RWPE2 (cell line): ENCODE measurements at regions not wholly inside any gene's neighbourhood (a gene's known extent, or its start where the extent isn't known, plus 50 kb on each side); places are given as distances from the start of the nearest gene placed in this dataset.

Source experiments
- ATAC-seq: fragments of 200-7000 bp; cut with Tn5 transposase; 3 replicates; pipeline ENCODE4 v1.9.1; 2021; ENCODE audit warnings: low read depth
- DNase-seq: peaks from one replicate; pipeline ENCODE4 v3.0.0-alpha.2; 2020; ENCODE audit warnings: low spot score
- H3K27ac ChIP-seq: fragments of 450-650 bp; 2 replicates; pipeline ENCODE4 v1.5.1; 2017; ENCODE audit warnings: mild to moderate bottlenecking; ENCODE audit not compliant: poor library complexity, severe bottlenecking
- H3K27me3 ChIP-seq: fragments of 250-450 bp; sonication (Bioruptor Pico); 2 replicates; pipeline ENCODE4 v1.5.1; 2021; ENCODE audit warnings: mild to moderate bottlenecking, moderate library complexity; ENCODE audit not compliant: insufficient read depth, poor library complexity, severe bottlenecking
- H3K36me3 ChIP-seq: fragments of 250-450 bp; sonication (Bioruptor Pico); 2 replicates; pipeline ENCODE4 v1.5.1; 2020; ENCODE audit warnings: low read depth, mild to moderate bottlenecking, moderate library complexity
- H3K4me1 ChIP-seq: fragments of 250-450 bp; sonication (Bioruptor Pico); 2 replicates; pipeline ENCODE4 v1.5.1; 2021; ENCODE audit warnings: mild to moderate bottlenecking, moderate library complexity; ENCODE audit not compliant: insufficient read depth, poor library complexity, severe bottlenecking
- H3K4me3 ChIP-seq: fragments of 250-450 bp; sonication (Bioruptor Pico); 2 replicates; pipeline ENCODE4 v1.5.1; 2021; ENCODE audit warnings: mild to moderate bottlenecking, moderate library complexity; ENCODE audit not compliant: severe bottlenecking
- H3K9me3 ChIP-seq: fragments of 250-450 bp; sonication (Bioruptor Pico); 2 replicates; pipeline ENCODE4 v1.5.1; 2021; ENCODE audit warnings: mild to moderate bottlenecking, moderate library complexity; ENCODE audit not compliant: severe bottlenecking
- TF ChIP-seq, protein P1 (sequence below): fragments of 450-650 bp; IDR thresholded peaks from one replicate; pipeline ENCODE4 v1.5.1; 2017; ENCODE audit warnings: mild to moderate bottlenecking, moderate library complexity; ENCODE audit not compliant: poor library complexity, severe bottlenecking

DNA sequence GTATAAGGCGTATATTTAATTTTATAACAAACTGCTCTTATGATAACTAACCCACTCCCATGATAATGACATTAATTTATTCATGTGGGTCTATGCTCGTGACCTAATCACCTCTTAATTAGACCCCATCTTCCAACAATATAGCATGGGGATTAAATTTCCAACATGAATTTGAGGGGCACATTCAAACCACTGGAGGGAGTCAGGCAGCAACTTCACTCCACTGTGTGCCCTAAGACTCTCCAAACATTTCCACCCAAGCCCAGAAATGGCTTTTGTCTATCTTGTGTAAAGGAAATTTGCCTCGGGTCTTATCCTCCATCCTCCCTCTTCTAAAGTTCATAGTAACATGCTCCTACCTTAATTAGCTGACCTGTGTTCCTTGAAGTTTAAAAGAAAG is 616.1 kb upstream of the CPEB2 start:
- H3K36me3 ChIP-seq, result no peaks in the 10 kb centered on the region
- H3K4me1 ChIP-seq, result no peaks in the 10 kb centered on the region
- DNase-seq, result no peak
- no peak overlapping the region for H3K4me3 ChIP-seq
- ATAC-seq, result no peak
- no peaks in the 10 kb centered on the region for H3K27me3 ChIP-seq
- TF ChIP-seq, protein P1, sequence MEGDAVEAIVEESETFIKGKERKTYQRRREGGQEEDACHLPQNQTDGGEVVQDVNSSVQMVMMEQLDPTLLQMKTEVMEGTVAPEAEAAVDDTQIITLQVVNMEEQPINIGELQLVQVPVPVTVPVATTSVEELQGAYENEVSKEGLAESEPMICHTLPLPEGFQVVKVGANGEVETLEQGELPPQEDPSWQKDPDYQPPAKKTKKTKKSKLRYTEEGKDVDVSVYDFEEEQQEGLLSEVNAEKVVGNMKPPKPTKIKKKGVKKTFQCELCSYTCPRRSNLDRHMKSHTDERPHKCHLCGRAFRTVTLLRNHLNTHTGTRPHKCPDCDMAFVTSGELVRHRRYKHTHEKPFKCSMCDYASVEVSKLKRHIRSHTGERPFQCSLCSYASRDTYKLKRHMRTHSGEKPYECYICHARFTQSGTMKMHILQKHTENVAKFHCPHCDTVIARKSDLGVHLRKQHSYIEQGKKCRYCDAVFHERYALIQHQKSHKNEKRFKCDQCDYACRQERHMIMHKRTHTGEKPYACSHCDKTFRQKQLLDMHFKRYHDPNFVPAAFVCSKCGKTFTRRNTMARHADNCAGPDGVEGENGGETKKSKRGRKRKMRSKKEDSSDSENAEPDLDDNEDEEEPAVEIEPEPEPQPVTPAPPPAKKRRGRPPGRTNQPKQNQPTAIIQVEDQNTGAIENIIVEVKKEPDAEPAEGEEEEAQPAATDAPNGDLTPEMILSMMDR, result no peak
- H3K27ac ChIP-seq, result no peak overlapping the region
- H3K9me3 ChIP-seq, result no peaks in the 10 kb centered on the region

DNA sequence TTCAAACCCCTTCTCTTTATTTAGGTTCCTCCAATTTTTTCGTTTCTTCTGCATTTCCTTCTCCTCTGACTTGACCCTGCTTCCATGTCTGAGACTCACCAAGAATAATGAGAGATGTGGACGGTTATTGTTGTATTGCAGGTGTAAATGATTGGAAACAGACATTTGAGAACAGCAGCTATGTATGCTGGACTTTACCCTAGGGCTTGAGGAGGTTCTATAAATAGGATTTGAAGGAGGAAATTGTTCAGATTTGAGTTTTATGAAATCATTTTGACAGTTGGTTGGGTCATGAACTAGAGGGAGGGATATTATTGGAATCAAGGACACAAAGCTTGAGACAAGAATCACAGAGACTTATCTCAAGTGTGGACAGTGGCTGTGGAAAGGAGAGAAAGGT is 614.6 kb upstream of the CPEB2 start:
- Histone ChIP-seq H3K27ac (no peak overlapping the region), H3K27me3 (no peaks in the 10 kb centered on the region), H3K4me1 (no peaks in the 10 kb centered on the region), H3K36me3 (no peaks in the 10 kb centered on the region), H3K9me3 (no peaks in the 10 kb centered on the region), H3K4me3 (no peak overlapping the region)
- no peak for DNase-seq
- TF ChIP-seq, protein P1, result no peak
- ATAC-seq, result no peak

DNA sequence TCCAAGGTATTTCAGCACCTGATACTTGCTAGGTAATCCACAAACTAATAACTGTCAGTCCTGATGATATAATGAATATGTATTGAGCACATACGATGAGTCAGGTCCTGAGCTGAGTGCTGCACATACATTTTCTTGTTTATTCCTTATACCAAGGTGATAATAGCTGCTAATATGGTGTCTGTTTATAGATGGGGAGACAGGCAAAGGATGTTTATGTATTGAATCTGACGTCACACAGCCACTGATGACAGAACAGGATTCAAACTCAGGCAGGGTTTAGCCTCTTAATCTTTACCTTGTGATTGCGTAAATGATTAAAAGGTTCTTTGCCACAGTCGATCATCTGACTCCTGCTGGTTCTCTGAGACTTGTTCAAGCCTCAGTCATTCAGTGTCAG is 609.9 kb upstream of the CPEB2 start:
- Histone ChIP-seq H3K4me3 (no peak overlapping the region), H3K36me3 (no peaks in the 10 kb centered on the region), H3K4me1 (no peaks in the 10 kb centered on the region), H3K27ac (no peak overlapping the region), H3K9me3 (no peaks in the 10 kb centered on the region), H3K27me3 (no peaks in the 10 kb centered on the region)
- ATAC-seq (no peak), DNase-seq (no peak)
- TF ChIP-seq, protein P1, result no peak

DNA sequence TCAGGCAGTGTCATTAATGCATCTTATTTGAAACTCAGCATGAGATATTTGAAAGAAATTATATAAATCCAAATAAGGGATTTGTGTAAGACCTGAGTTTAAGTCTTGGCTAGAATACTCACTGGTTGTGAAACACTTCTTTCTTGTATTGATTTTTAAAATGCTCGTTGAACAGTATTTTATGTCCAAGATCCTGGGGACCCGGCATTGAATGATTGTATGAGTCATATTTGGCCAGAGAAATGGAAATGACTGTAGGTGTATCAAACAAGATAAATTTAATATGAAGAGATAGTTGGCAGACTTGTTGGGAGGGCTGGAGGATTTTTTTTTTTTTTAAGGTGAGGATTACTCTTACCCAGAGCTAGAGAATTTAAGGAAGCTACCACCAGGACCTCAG is 606.1 kb upstream of the CPEB2 start:
- Histone ChIP-seq H3K27me3 (no peaks in the 10 kb centered on the region), H3K9me3 (no peaks in the 10 kb centered on the region), H3K4me1 (no peaks in the 10 kb centered on the region), H3K4me3 (no peak overlapping the region), H3K27ac (no peak overlapping the region), H3K36me3 (no peaks in the 10 kb centered on the region)
- DNase-seq (no peak), ATAC-seq (no peak)
- TF ChIP-seq, protein P1, result no peak

DNA sequence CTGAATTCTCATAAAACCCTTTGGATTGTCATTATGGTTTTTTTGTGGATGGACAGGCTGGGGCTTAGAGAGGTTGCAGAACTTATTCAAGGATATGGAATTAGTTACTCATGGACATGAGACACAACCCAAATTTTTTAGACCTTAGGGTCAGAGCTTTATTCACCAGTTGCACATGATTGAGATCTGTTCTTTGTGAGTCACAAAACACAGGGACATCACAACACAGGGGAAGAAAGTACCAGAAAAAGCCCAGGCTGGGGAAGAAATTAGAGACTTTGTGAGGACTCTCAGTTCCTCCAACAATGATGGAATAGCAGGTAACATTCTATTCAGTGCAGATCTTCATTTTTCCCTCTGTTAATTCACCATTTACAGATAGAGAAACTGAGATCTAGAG is 602.4 kb upstream of the CPEB2 start:
- Histone ChIP-seq H3K4me1 (no peaks in the 10 kb centered on the region), H3K36me3 (no peaks in the 10 kb centered on the region), H3K9me3 (no peaks in the 10 kb centered on the region), H3K27me3 (no peaks in the 10 kb centered on the region), H3K27ac (no peak overlapping the region), H3K4me3 (no peak overlapping the region)
- ATAC-seq (no peak), DNase-seq (no peak)
- TF ChIP-seq, protein P1, result no peak
